Erythroblast (primary cell): ENCODE measurements at regions not wholly inside any gene's neighbourhood (a gene's known extent, or its start where the extent isn't known, plus 50 kb on each side); places are given as distances from the start of the nearest gene placed in this dataset.

Experiments
- GATA1 ChIP-seq: IDR thresholded peaks from 2 replicates; pipeline ENCODE4 v1.6.1; 2011; ENCODE audit warnings: low read depth, mild to moderate bottlenecking, control low read depth, low read length, moderate library complexity
- POLR2A ChIP-seq: IDR thresholded peaks from 2 replicates; pipeline ENCODE4 v1.6.1; 2011; ENCODE audit warnings: mild to moderate bottlenecking, low read length

- TF ChIP-seq POLR2A (peak; percentile 44), GATA1 (no peak)
Observed at GRCh38 chr1:9429342-9429711, 109.9 kb upstream of the SLC25A33 start.
